ENCODE measurements at regions not wholly inside any gene's neighbourhood (a gene's known extent, or its start where the extent isn't known, plus 50 kb on each side); places are given as distances from the start of the nearest gene placed in this dataset.
"Not testable (repeated sequence)": the region's sequence is repeated elsewhere in the genome, so short reads cannot be mapped to it uniquely, and the experiment has no call there.

GRCh38 chr22:44638971-44639760, 62.8 kb upstream of the PRR5 start:
- H3K9me3 ChIP-seq (ENCODE audit: insufficient read depth, low read depth, low read length): no peaks in the 10 kb centered on the region
- no peaks in the 10 kb centered on the region for H3K36me3 ChIP-seq (ENCODE audit: insufficient read depth, low read length)
- H3K27me3 ChIP-seq (ENCODE audit: insufficient read depth, low read length): peaks cover 5% of the 10 kb centered on the region
- H3K27ac ChIP-seq (ENCODE audit: low read depth, low read length): no peak overlapping the region
- H3K4me2 ChIP-seq (ENCODE audit: low read length): peak overlapping the region; percentile 49
- no peaks in the 10 kb centered on the region for H4K20me1 ChIP-seq (ENCODE audit: insufficient read depth, low read length)
- FAIRE-seq (no peak), DNase-seq (ENCODE audit: low read depth) (no peak)
- no peaks in the 10 kb centered on the region for H3K9me3 Mint-ChIP-seq (ENCODE audit: unreplicated experiment)
- H2AFZ ChIP-seq (ENCODE audit: low read depth, low read length): peak overlapping the region; percentile 55
- H3K4me1 Mint-ChIP-seq (ENCODE audit: low read depth, unreplicated experiment): peaks cover 8% of the 10 kb centered on the region
- H3K4me3 ChIP-seq (ENCODE audit: insufficient read depth, low read depth, low read length): no peak overlapping the region
- no peaks in the 10 kb centered on the region for H3K79me2 ChIP-seq (ENCODE audit: insufficient read depth, low read length)
- H3K4me3 Mint-ChIP-seq (ENCODE audit: unreplicated experiment): no peak overlapping the region
- H3K27ac Mint-ChIP-seq (ENCODE audit: unreplicated experiment): no peak overlapping the region
- H3K9ac ChIP-seq (ENCODE audit: low read length): no peak overlapping the region
- TF ChIP-seq EZH2 (IDR thresholded peaks at IDR 0.05; ENCODE audit: insufficient read depth, low read length): no peak
- TF ChIP-seq CTCF (IDR thresholded peaks at IDR 0.05; ENCODE audit: insufficient read depth, low read depth, low read length): no peak
- peaks cover 6% of the 10 kb centered on the region for H3K27me3 Mint-ChIP-seq (ENCODE audit: low read depth, unreplicated experiment)
- no peaks in the 10 kb centered on the region for H3K36me3 Mint-ChIP-seq (ENCODE audit: low read depth, unreplicated experiment)
- peaks cover 9% of the 10 kb centered on the region for H3K4me1 ChIP-seq (ENCODE audit: insufficient read depth, low read length)

- not testable (repeated sequence) for H2AFZ ChIP-seq (ENCODE audit: low read depth, low read length); FAIRE-seq; H3K36me3 ChIP-seq (ENCODE audit: insufficient read depth, low read length); H3K27ac ChIP-seq (ENCODE audit: low read depth, low read length); H3K9ac ChIP-seq (ENCODE audit: low read length); H3K4me1 Mint-ChIP-seq (ENCODE audit: low read depth, unreplicated experiment); H3K4me3 Mint-ChIP-seq (ENCODE audit: unreplicated experiment); H3K9me3 Mint-ChIP-seq (ENCODE audit: unreplicated experiment); H4K20me1 ChIP-seq (ENCODE audit: insufficient read depth, low read length); H3K27me3 ChIP-seq (ENCODE audit: insufficient read depth, low read length); DNase-seq (ENCODE audit: low read depth); H3K79me2 ChIP-seq (ENCODE audit: insufficient read depth, low read length); H3K4me2 ChIP-seq (ENCODE audit: low read length); H3K36me3 Mint-ChIP-seq (ENCODE audit: low read depth, unreplicated experiment); H3K27ac Mint-ChIP-seq (ENCODE audit: unreplicated experiment); H3K9me3 ChIP-seq (ENCODE audit: insufficient read depth, low read depth, low read length); H3K4me1 ChIP-seq (ENCODE audit: insufficient read depth, low read length); H3K4me3 ChIP-seq (ENCODE audit: insufficient read depth, low read depth, low read length); H3K27me3 Mint-ChIP-seq (ENCODE audit: low read depth, unreplicated experiment)
Observed at GRCh38 chr22:44636502-44637206, 65.3 kb upstream of the PRR5 start.

DNA sequence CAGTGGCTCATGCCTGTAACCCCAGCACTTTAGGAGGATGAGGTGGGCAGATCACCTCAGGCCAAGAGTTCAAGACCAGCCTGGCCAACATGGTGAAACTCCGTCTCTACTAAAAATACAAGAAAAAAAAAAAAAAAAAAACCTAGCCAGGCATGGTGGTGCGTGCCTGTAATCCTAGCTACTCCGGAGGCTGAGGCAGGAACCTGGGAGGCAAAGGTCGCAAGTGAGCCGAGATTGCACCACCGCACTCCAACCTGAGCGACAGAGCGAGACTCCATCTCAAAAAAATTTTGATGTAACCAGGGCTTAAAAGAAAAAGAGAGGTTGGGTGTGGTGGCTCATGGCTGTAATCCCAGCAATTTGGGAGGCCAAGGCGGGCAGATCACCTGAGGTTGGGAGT, 66.4 kb upstream of the PRR5 start:
- not testable (repeated sequence) for H3K27me3 Mint-ChIP-seq (ENCODE audit: low read depth, unreplicated experiment); H4K20me1 ChIP-seq (ENCODE audit: insufficient read depth, low read length); H3K9me3 ChIP-seq (ENCODE audit: insufficient read depth, low read depth, low read length)

More for the DNA sequence above, 66.4 kb upstream of the PRR5 start:
- DNase-seq (ENCODE audit: low read depth); H3K4me3 ChIP-seq (ENCODE audit: insufficient read depth, low read depth, low read length); H3K27me3 ChIP-seq (ENCODE audit: insufficient read depth, low read length); H3K36me3 Mint-ChIP-seq (ENCODE audit: low read depth, unreplicated experiment); H3K4me1 Mint-ChIP-seq (ENCODE audit: low read depth, unreplicated experiment); H3K27ac Mint-ChIP-seq (ENCODE audit: unreplicated experiment); H3K9me3 Mint-ChIP-seq (ENCODE audit: unreplicated experiment); H2AFZ ChIP-seq (ENCODE audit: low read depth, low read length); H3K79me2 ChIP-seq (ENCODE audit: insufficient read depth, low read length); H3K4me1 ChIP-seq (ENCODE audit: insufficient read depth, low read length); FAIRE-seq; H3K4me2 ChIP-seq (ENCODE audit: low read length); H3K36me3 ChIP-seq (ENCODE audit: insufficient read depth, low read length); H3K9ac ChIP-seq (ENCODE audit: low read length); H3K4me3 Mint-ChIP-seq (ENCODE audit: unreplicated experiment); H3K27ac ChIP-seq (ENCODE audit: low read depth, low read length): not testable (repeated sequence)

Data from astrocyte (in vitro differentiated cells and primary cell).